ENCODE measurements at regions not wholly inside any gene's neighbourhood (a gene's known extent, or its start where the extent isn't known, plus 50 kb on each side); places are given as distances from the start of the nearest gene placed in this dataset.
"Not testable (repeated sequence)": the region's sequence is repeated elsewhere in the genome, so short reads cannot be mapped to it uniquely, and the experiment has no call there.

- no peak overlapping the region for H3K27ac Mint-ChIP-seq (ENCODE audit: unreplicated experiment)
- no peak overlapping the region for H3K4me3 ChIP-seq (ENCODE audit: low read depth, low read length)
- ChIA-PET CTCF (no interaction called here), POLR2A (no interaction called here)
- H3K4me1 Mint-ChIP-seq (ENCODE audit: low read depth, unreplicated experiment) = no peaks in the 10 kb centered on the region
- peaks cover 5% of the 10 kb centered on the region for H3K27me3 Mint-ChIP-seq (ENCODE audit: insufficient read depth, unreplicated experiment)
- no TSS peak for BruUV-seq (replicated peaks)
- no peak overlapping the region for H3K4me3 Mint-ChIP-seq (ENCODE audit: unreplicated experiment)
- no peaks in the 10 kb centered on the region for H3K27me3 ChIP-seq (replicated peaks; ENCODE audit: control insufficient read depth, insufficient read depth, low read length)
- no peak for DNase-seq
- no peaks in the 10 kb centered on the region for H3K9me3 Mint-ChIP-seq (ENCODE audit: unreplicated experiment)
- TF ChIP-seq CTCF (IDR thresholded peaks at IDR 0.05; ENCODE audit: insufficient read depth in 1 of 2, low read depth in 1 of 2, low read length in 1 of 2, severe bottlenecking in 1 of 2, unreplicated experiment in 1 of 2) = no peak
- intact Hi-C loops (cut with micrococcal nuclease; ENCODE audit: unreplicated experiment) = no loop called here
- H3K4me1 ChIP-seq = no peaks in the 10 kb centered on the region
- H3K9me3 ChIP-seq = no peaks in the 10 kb centered on the region; the same call in 1 of the 2 replicates
- no peaks in the 10 kb centered on the region for H3K36me3 Mint-ChIP-seq (ENCODE audit: insufficient read depth, unreplicated experiment)
- no peaks in the 10 kb centered on the region for H3K36me3 ChIP-seq (ENCODE audit: control insufficient read depth, insufficient read depth, low read length)
These were observed 115.6 kb upstream of the SOX2 start for GRCh38 chr3:181596126-181596525.

GRCh38 chr3:181590939-181591338, 120.8 kb upstream of the SOX2 start:
- DNase-seq; H3K4me3 Mint-ChIP-seq (ENCODE audit: unreplicated experiment); H3K27me3 ChIP-seq (replicated peaks; ENCODE audit: control insufficient read depth, insufficient read depth, low read length); CTCF ChIA-PET; H3K9me3 Mint-ChIP-seq (ENCODE audit: unreplicated experiment); intact Hi-C loops (cut with micrococcal nuclease; ENCODE audit: unreplicated experiment); H3K36me3 Mint-ChIP-seq (ENCODE audit: insufficient read depth, unreplicated experiment); H3K9me3 ChIP-seq; H3K4me1 ChIP-seq; BruUV-seq (replicated peaks); H3K4me3 ChIP-seq (ENCODE audit: low read depth, low read length); POLR2A ChIA-PET; H3K36me3 ChIP-seq (ENCODE audit: control insufficient read depth, insufficient read depth, low read length); H3K27ac Mint-ChIP-seq (ENCODE audit: unreplicated experiment); H3K4me1 Mint-ChIP-seq (ENCODE audit: low read depth, unreplicated experiment): not testable (repeated sequence)
- H3K27me3 Mint-ChIP-seq (ENCODE audit: insufficient read depth, unreplicated experiment) = peaks cover 17% of the 10 kb centered on the region

- no TSS peak for BruUV-seq (replicated peaks)
- no peaks in the 10 kb centered on the region for H3K4me1 Mint-ChIP-seq (ENCODE audit: low read depth, unreplicated experiment)
These were observed 129.1 kb upstream of the SOX2 start for GRCh38 chr3:181582619-181583018.

More at GRCh38 chr3:181582619-181583018, 129.1 kb upstream of the SOX2 start:
- Histone ChIP-seq H3K4me1 (no peaks in the 10 kb centered on the region), H3K9me3 (no peaks in the 10 kb centered on the region), H3K36me3 (ENCODE audit: control insufficient read depth, insufficient read depth, low read length) (no peaks in the 10 kb centered on the region), H3K4me3 (ENCODE audit: low read depth, low read length) (no peak overlapping the region), H3K27me3 (replicated peaks; ENCODE audit: control insufficient read depth, insufficient read depth, low read length) (no peaks in the 10 kb centered on the region)
- ChIA-PET CTCF (no interaction called here), POLR2A (no interaction called here)
- Mint-ChIP-seq H3K4me3 (ENCODE audit: unreplicated experiment) (no peak overlapping the region), H3K9me3 (ENCODE audit: unreplicated experiment) (no peaks in the 10 kb centered on the region), H3K36me3 (ENCODE audit: insufficient read depth, unreplicated experiment) (no peaks in the 10 kb centered on the region), H3K27ac (ENCODE audit: unreplicated experiment) (no peak overlapping the region), H3K27me3 (ENCODE audit: insufficient read depth, unreplicated experiment) (no peaks in the 10 kb centered on the region)
- DNase-seq = no peak
- no peak for TF ChIP-seq CTCF (IDR thresholded peaks at IDR 0.05; ENCODE audit: insufficient read depth in 1 of 2, low read depth in 1 of 2, low read length in 1 of 2, severe bottlenecking in 1 of 2, unreplicated experiment in 1 of 2)
- intact Hi-C loops (cut with micrococcal nuclease; ENCODE audit: unreplicated experiment) = no loop called here

All from Caco-2 (cell line).